ENCODE measurements at regions not wholly inside any gene's neighbourhood (a gene's known extent, or its start where the extent isn't known, plus 50 kb on each side); places are given as distances from the start of the nearest gene placed in this dataset.
"Not testable (repeated sequence)": the region's sequence is repeated elsewhere in the genome, so short reads cannot be mapped to it uniquely, and the experiment has no call there.

DNA sequence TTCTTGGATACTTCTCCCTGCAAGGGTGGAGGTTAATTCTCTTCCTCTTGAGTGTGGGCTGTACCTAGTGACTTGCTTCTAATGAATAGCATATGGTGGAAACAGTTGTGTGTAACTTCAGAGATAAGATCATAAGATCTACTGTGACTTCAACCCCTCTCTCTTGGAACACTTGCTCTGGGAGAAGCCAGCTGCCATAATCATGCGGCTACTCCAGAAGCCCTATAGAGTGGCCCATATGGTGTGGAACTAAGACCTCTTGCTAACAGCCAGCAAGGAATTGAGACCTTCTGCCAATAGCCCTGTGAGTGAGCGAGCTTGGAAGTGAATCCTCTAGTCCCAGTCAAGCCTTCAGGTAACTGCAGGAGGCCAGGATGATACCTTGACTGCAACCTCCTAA, 81.1 kb downstream of the RBMX2 start:
- no peaks in the 10 kb centered on the region for H3K4me1 ChIP-seq (ENCODE audit: control insufficient read depth in 4 of 4, insufficient read depth in 4 of 4, low read length in 3 of 4)
- H3K4me3 ChIP-seq (ENCODE audit: low read depth in 1 of 3, low read length in 3 of 3), result no peak overlapping the region
- no peak overlapping the region for H3K27ac ChIP-seq (ENCODE audit: low read depth in 1 of 2, low read length in 2 of 2)
- H3K27me3 ChIP-seq (ENCODE audit: control insufficient read depth in 4 of 4, insufficient read depth in 4 of 4, low read length in 3 of 4), result no peaks in the 10 kb centered on the region
- 86% methylated on average over 2 of the region's 2 CpGs for WGBS
- no peak for DNase-seq (ENCODE audit: low spot score)
- no peak for TF ChIP-seq FOXA1 (IDR thresholded peaks at IDR 0.05)
- TF ChIP-seq HNF4G (IDR thresholded peaks at IDR 0.05), result no peak
- no peak for TF ChIP-seq NR2F2 (IDR thresholded peaks at IDR 0.05)
- TF ChIP-seq TAF1 (conservative IDR thresholded peaks at IDR 0.05), result no peak
- TF ChIP-seq SP1 (IDR thresholded peaks at IDR 0.05), result no peak
- TF ChIP-seq, protein P1, sequence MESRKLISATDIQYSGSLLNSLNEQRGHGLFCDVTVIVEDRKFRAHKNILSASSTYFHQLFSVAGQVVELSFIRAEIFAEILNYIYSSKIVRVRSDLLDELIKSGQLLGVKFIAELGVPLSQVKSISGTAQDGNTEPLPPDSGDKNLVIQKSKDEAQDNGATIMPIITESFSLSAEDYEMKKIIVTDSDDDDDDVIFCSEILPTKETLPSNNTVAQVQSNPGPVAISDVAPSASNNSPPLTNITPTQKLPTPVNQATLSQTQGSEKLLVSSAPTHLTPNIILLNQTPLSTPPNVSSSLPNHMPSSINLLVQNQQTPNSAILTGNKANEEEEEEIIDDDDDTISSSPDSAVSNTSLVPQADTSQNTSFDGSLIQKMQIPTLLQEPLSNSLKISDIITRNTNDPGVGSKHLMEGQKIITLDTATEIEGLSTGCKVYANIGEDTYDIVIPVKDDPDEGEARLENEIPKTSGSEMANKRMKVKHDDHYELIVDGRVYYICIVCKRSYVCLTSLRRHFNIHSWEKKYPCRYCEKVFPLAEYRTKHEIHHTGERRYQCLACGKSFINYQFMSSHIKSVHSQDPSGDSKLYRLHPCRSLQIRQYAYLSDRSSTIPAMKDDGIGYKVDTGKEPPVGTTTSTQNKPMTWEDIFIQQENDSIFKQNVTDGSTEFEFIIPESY (IDR thresholded peaks at IDR 0.05), result no peak
- TF ChIP-seq, protein P2, sequence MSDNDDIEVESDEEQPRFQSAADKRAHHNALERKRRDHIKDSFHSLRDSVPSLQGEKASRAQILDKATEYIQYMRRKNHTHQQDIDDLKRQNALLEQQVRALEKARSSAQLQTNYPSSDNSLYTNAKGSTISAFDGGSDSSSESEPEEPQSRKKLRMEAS (IDR thresholded peaks at IDR 0.05), result no peak
- no peak for TF ChIP-seq HNF4A (conservative IDR thresholded peaks at IDR 0.05)
- no peak for TF ChIP-seq YY1 (IDR thresholded peaks at IDR 0.05)
- no peak for TF ChIP-seq RAD21 (IDR thresholded peaks at IDR 0.05)
- TF ChIP-seq GABPA (IDR thresholded peaks at IDR 0.05 in 1 of 2, conservative IDR thresholded peaks at IDR 0.05 in 1 of 2), result no peak
- TF ChIP-seq, protein P3, sequence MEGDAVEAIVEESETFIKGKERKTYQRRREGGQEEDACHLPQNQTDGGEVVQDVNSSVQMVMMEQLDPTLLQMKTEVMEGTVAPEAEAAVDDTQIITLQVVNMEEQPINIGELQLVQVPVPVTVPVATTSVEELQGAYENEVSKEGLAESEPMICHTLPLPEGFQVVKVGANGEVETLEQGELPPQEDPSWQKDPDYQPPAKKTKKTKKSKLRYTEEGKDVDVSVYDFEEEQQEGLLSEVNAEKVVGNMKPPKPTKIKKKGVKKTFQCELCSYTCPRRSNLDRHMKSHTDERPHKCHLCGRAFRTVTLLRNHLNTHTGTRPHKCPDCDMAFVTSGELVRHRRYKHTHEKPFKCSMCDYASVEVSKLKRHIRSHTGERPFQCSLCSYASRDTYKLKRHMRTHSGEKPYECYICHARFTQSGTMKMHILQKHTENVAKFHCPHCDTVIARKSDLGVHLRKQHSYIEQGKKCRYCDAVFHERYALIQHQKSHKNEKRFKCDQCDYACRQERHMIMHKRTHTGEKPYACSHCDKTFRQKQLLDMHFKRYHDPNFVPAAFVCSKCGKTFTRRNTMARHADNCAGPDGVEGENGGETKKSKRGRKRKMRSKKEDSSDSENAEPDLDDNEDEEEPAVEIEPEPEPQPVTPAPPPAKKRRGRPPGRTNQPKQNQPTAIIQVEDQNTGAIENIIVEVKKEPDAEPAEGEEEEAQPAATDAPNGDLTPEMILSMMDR (IDR thresholded peaks at IDR 0.05; ENCODE audit: low read depth, low read length, missing input control), result no peak
- TF ChIP-seq EGR1 (IDR thresholded peaks at IDR 0.05; ENCODE audit: low read depth in 2 of 2), result no peak
- TF ChIP-seq, protein P4, sequence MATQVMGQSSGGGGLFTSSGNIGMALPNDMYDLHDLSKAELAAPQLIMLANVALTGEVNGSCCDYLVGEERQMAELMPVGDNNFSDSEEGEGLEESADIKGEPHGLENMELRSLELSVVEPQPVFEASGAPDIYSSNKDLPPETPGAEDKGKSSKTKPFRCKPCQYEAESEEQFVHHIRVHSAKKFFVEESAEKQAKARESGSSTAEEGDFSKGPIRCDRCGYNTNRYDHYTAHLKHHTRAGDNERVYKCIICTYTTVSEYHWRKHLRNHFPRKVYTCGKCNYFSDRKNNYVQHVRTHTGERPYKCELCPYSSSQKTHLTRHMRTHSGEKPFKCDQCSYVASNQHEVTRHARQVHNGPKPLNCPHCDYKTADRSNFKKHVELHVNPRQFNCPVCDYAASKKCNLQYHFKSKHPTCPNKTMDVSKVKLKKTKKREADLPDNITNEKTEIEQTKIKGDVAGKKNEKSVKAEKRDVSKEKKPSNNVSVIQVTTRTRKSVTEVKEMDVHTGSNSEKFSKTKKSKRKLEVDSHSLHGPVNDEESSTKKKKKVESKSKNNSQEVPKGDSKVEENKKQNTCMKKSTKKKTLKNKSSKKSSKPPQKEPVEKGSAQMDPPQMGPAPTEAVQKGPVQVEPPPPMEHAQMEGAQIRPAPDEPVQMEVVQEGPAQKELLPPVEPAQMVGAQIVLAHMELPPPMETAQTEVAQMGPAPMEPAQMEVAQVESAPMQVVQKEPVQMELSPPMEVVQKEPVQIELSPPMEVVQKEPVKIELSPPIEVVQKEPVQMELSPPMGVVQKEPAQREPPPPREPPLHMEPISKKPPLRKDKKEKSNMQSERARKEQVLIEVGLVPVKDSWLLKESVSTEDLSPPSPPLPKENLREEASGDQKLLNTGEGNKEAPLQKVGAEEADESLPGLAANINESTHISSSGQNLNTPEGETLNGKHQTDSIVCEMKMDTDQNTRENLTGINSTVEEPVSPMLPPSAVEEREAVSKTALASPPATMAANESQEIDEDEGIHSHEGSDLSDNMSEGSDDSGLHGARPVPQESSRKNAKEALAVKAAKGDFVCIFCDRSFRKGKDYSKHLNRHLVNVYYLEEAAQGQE (IDR thresholded peaks at IDR 0.05), result no peak
- TF ChIP-seq RXRA (IDR thresholded peaks at IDR 0.05), result no peak
- H3K9ac ChIP-seq (ENCODE audit: low read depth in 1 of 2, low read length in 2 of 2), result no peak overlapping the region
- H3K9me3 ChIP-seq (ENCODE audit: control insufficient read depth in 4 of 4, low read length in 3 of 4), result no peaks in the 10 kb centered on the region
- no peaks in the 10 kb centered on the region for H3K36me3 ChIP-seq (ENCODE audit: control insufficient read depth in 4 of 4, insufficient read depth in 3 of 4, low read depth in 1 of 4, low read length in 3 of 4)

DNA sequence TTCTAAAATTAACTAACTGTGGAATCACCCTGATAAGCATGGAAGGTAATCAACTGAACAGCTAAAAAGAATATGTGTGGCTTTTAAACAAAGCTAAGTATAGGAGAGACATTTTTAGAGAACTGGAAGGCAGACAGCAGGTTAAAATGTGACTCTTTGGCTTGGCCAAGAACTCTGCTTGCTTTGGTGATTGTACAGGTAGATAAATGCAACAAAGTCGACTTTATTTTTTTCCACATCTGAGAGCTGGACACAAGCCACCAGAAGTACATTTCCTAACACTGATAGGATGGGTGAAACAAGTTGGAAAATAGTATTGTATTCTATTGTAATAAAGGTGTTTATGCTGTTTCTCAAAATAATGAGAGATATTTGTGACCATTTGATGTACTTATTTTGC, 84.1 kb downstream of the RBMX2 start:
- H3K36me3 ChIP-seq (ENCODE audit: control insufficient read depth in 4 of 4, insufficient read depth in 3 of 4, low read depth in 1 of 4, low read length in 3 of 4), result no peaks in the 10 kb centered on the region
- H3K9me3 ChIP-seq (ENCODE audit: control insufficient read depth in 4 of 4, low read length in 3 of 4), result no peaks in the 10 kb centered on the region
- no peak for DNase-seq (ENCODE audit: low spot score)
- H3K9ac ChIP-seq (ENCODE audit: low read depth in 1 of 2, low read length in 2 of 2), result no peak overlapping the region
- H3K4me1 ChIP-seq (ENCODE audit: control insufficient read depth in 4 of 4, insufficient read depth in 4 of 4, low read length in 3 of 4), result no peaks in the 10 kb centered on the region
- 24% methylated on average over 1 of the region's 1 CpG for WGBS
- no peak overlapping the region for H3K4me3 ChIP-seq (ENCODE audit: low read depth in 1 of 3, low read length in 3 of 3)
- H3K27ac ChIP-seq (ENCODE audit: low read depth in 1 of 2, low read length in 2 of 2), result no peak overlapping the region
- TF ChIP-seq, protein P2 (IDR thresholded peaks at IDR 0.05), result no peak
- TF ChIP-seq EGR1 (IDR thresholded peaks at IDR 0.05; ENCODE audit: low read depth in 2 of 2), result no peak
- no peaks in the 10 kb centered on the region for H3K27me3 ChIP-seq (ENCODE audit: control insufficient read depth in 4 of 4, insufficient read depth in 4 of 4, low read length in 3 of 4)

DNA sequence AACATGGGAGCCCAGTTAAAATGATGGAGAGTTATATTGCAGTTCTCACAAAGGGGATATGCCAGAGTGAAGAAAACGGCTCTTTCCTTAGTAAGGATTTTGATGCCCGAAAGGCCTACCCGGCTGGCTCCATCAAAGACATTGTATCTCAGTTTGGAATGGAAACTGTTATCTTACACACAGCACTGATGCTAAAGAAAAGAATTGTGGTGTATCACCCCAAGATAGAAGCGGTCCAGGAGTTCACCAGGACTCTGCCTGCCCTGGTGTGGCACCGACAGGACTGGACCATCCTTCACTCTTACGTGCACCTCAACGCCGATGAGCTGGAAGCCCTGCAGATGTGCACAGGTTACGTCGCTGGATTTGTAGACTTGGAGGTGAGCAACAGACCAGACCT, 93.7 kb downstream of the RBMX2 start:
- not testable (repeated sequence) for H3K4me3 ChIP-seq (ENCODE audit: low read depth in 1 of 3, low read length in 3 of 3); H3K4me1 ChIP-seq (ENCODE audit: control insufficient read depth in 4 of 4, insufficient read depth in 4 of 4, low read length in 3 of 4); H3K9ac ChIP-seq (ENCODE audit: low read depth in 1 of 2, low read length in 2 of 2); H3K36me3 ChIP-seq (ENCODE audit: control insufficient read depth in 4 of 4, insufficient read depth in 3 of 4, low read depth in 1 of 4, low read length in 3 of 4); H3K9me3 ChIP-seq (ENCODE audit: control insufficient read depth in 4 of 4, low read length in 3 of 4); DNase-seq (ENCODE audit: low spot score); H3K27ac ChIP-seq (ENCODE audit: low read depth in 1 of 2, low read length in 2 of 2); H3K27me3 ChIP-seq (ENCODE audit: control insufficient read depth in 4 of 4, insufficient read depth in 4 of 4, low read length in 3 of 4)
- 89% methylated on average over 10 of the region's 10 CpGs for WGBS
